B cell (primary cell): ENCODE measurements at regions not wholly inside any gene's neighbourhood (a gene's known extent, or its start where the extent isn't known, plus 50 kb on each side); places are given as distances from the start of the nearest gene placed in this dataset.

Experiments used
- ATAC-seq: fragments of 200-7000 bp; cut with Tn5 transposase; one replicate; pipeline ENCODE4 v1.10.0; 2021; ENCODE audit warnings: low read depth, mild to moderate bottlenecking, moderate number of reproducible peaks, moderate library complexity
- CTCF ChIA-PET: fragments of 350-600 bp; sonication (Branson Sonifier 250); formaldehyde crosslinking; loops from one replicate; lab custom pipeline; 2021; ENCODE audit warnings: antibody characterized with exemption, inconsistent platforms; lab: Charles Lee
- POLR2A ChIA-PET: fragments of 350-600 bp; sonication (Branson Sonifier 250); formaldehyde crosslinking; loops from one replicate; lab custom pipeline; 2021; ENCODE audit warnings: antibody characterized with exemption; lab: Charles Lee
- DNase-seq: peaks from one replicate; pipeline ENCODE4 v3.0.0; 2013
- H2AFZ ChIP-seq: 2 replicates; pipeline ENCODE4 v1.6.1; 2012; ENCODE audit warnings: mild to moderate bottlenecking, low read depth, low read length; ENCODE audit not compliant: insufficient read depth, poor library complexity, severe bottlenecking
- H3K27ac ChIP-seq, 2 donors: 1 replicate in 1 of 2; 2 replicates in 1 of 2; pipeline ENCODE4 v1.5.1; 2012 to 2013; ENCODE audit warnings: low read length in 2 of 2, mild to moderate bottlenecking in 2 of 2, moderate library complexity in 1 of 2
- H3K27me3 ChIP-seq, 4 experiments: fragments of 200-600 bp in 1 of 4; sonication (generic) in 1 of 4; replicated peaks in 1 of 4; 1 replicate in 2 of 4; 2 replicates in 2 of 4; pipeline versions ENCODE4 v1.6.1 to v1.7.0; 2013 to 2016; ENCODE audit warnings: low read length in 3 of 4, mild to moderate bottlenecking in 2 of 4, mixed read lengths in 1 of 4, moderate library complexity in 1 of 4; ENCODE audit not compliant: insufficient read depth in 4 of 4, control insufficient read depth in 3 of 4; ENCODE audit errors: control extremely low read depth in 1 of 4
- H3K36me3 ChIP-seq, 2 experiments: replicated peaks in 1 of 2; 1 replicate in 1 of 2; 2 replicates in 1 of 2; pipeline versions ENCODE4 v1.6.1 to v1.7.1; 2013; ENCODE audit warnings: low read length in 1 of 2; ENCODE audit not compliant: insufficient read depth in 2 of 2, control insufficient read depth in 1 of 2; ENCODE audit errors: control extremely low read depth in 1 of 2, extremely low read depth in 1 of 2
- H3K4me1 ChIP-seq, 2 donors: fragments of 200-600 bp in 1 of 2; sonication (generic) in 1 of 2; 1 replicate in 1 of 2; 2 replicates in 1 of 2; pipeline versions ENCODE4 v1.5.1 to v1.6.1; 2013 to 2017; ENCODE audit warnings: low read length in 2 of 2; ENCODE audit not compliant: control insufficient read depth in 2 of 2, insufficient read depth in 2 of 2
- H3K4me2 ChIP-seq: replicated peaks from 2 replicates; pipeline ENCODE3; 2012; ENCODE audit warnings: mild to moderate bottlenecking, low read depth, low read length; ENCODE audit not compliant: poor library complexity, severe bottlenecking
- H3K4me3 ChIP-seq, 5 experiments: fragments of 200-600 bp in 1 of 5; sonication (generic) in 1 of 5; 1 replicate in 3 of 5; 2 replicates in 2 of 5; pipeline versions ENCODE4 v1.5.1 to v1.7.0; 2011 to 2016; ENCODE audit warnings: low read length in 4 of 5, mild to moderate bottlenecking in 4 of 5, low read depth in 2 of 5, control low read depth in 1 of 5, moderate library complexity in 1 of 5; ENCODE audit not compliant: insufficient read depth in 1 of 5; ENCODE audit errors: control extremely low read depth in 1 of 5, extremely low read depth in 1 of 5
- H3K79me2 ChIP-seq: fragments of 200-600 bp; sonication (generic); one replicate; pipeline ENCODE4 v1.6.0; 2016; ENCODE audit warnings: low read length; ENCODE audit not compliant: control insufficient read depth, insufficient read depth
- H3K9ac ChIP-seq: fragments of 200-600 bp; sonication (generic); 2 replicates; pipeline ENCODE4 v1.6.1; 2017; ENCODE audit warnings: mild to moderate bottlenecking, low read length, moderate library complexity
- H3K9me3 ChIP-seq, 3 donors: one replicate each; pipeline versions ENCODE4 v1.6.1 to v1.7.1; 2013; ENCODE audit warnings: low read length in 2 of 3; ENCODE audit not compliant: control insufficient read depth in 2 of 3, insufficient read depth in 1 of 3; ENCODE audit errors: control extremely low read depth in 1 of 3
- H4K20me1 ChIP-seq: 2 replicates; pipeline ENCODE4 v1.6.0; 2012; ENCODE audit warnings: mild to moderate bottlenecking, low read length; ENCODE audit not compliant: insufficient read depth, control insufficient read depth, poor library complexity, severe bottlenecking
- H3K27ac Mint-ChIP-seq: one replicate; pipeline ENCODE4 v1.8.0; 2021; ENCODE audit warnings: mixed read lengths
- H3K27me3 Mint-ChIP-seq: one replicate; pipeline ENCODE4 v1.8.0; 2021; ENCODE audit warnings: mixed read lengths
- H3K4me1 Mint-ChIP-seq: one replicate; pipeline ENCODE4 v1.8.0; 2021; ENCODE audit warnings: mixed read lengths
- H3K4me3 Mint-ChIP-seq: one replicate; pipeline ENCODE4 v1.8.0; 2021; ENCODE audit warnings: mixed read lengths
- H3K9me3 Mint-ChIP-seq: one replicate; pipeline ENCODE4 v1.8.0; 2022; ENCODE audit warnings: mixed read lengths; ENCODE audit not compliant: insufficient read depth
- EZH2 ChIP-seq: IDR thresholded peaks from 2 replicates; pipeline ENCODE4 v1.6.1; 2012; ENCODE audit warnings: borderline replicate concordance, low read depth, mild to moderate bottlenecking, moderate library complexity, low read length; ENCODE audit not compliant: insufficient read depth, poor library complexity, severe bottlenecking
- WGBS: methylation state at CpG from one replicate; pipeline ENCODE4 v1.1.5; 2013; ENCODE audit warnings: missing lambda C conversion rate; ENCODE audit not compliant: insufficient coverage; 5-methylcytosine and 5-hydroxymethylcytosine counted together
- intact Hi-C: fragments of 100-400 bp; cut with micrococcal nuclease; formaldehyde crosslinking; loops from one replicate; pipeline ENCODE4 v1.10.0; 2022
- TF ChIP-seq, protein P1 (sequence below): fragments of 200-600 bp; IDR thresholded peaks from one replicate; pipeline ENCODE4 v1.8.0; 2022; ENCODE audit warnings: antibody characterized with exemption, mild to moderate bottlenecking

DNA sequence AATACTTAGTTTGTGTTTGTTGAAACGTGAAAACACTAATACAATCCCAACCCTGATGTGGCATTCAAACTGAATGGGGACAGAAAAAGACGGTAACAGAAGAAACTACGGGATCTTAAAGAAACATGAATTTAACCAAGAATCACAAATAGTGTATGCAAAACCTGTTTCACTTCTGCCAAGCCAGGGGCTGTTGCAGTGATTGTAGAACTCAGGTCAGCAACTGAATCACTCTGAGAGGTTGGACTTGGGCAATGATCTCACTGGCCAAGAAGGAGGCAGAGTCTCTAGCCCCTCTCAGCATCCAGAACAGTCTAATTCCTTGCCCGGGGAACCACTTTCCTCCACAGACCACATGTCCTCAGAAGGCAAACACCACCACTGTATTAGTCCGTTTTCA, 54.9 kb upstream of the CRIM1 start:
- POLR2A ChIA-PET = no interaction called here
- Mint-ChIP-seq H3K27ac (no peak overlapping the region), H3K27me3 (peaks cover 12% of the 10 kb centered on the region), H3K4me3 (no peak overlapping the region), H3K4me1 (no peaks in the 10 kb centered on the region), H3K9me3 (peaks cover 4% of the 10 kb centered on the region)
- intact Hi-C loops = no loop called here
- DNase-seq (no peak), ATAC-seq (no peak)
- no peak overlapping the region for H3K9ac ChIP-seq
- CTCF ChIA-PET = no interaction called here
- H3K4me2 ChIP-seq = no peak overlapping the region
- no peak for TF ChIP-seq EZH2
- TF ChIP-seq, protein P1, sequence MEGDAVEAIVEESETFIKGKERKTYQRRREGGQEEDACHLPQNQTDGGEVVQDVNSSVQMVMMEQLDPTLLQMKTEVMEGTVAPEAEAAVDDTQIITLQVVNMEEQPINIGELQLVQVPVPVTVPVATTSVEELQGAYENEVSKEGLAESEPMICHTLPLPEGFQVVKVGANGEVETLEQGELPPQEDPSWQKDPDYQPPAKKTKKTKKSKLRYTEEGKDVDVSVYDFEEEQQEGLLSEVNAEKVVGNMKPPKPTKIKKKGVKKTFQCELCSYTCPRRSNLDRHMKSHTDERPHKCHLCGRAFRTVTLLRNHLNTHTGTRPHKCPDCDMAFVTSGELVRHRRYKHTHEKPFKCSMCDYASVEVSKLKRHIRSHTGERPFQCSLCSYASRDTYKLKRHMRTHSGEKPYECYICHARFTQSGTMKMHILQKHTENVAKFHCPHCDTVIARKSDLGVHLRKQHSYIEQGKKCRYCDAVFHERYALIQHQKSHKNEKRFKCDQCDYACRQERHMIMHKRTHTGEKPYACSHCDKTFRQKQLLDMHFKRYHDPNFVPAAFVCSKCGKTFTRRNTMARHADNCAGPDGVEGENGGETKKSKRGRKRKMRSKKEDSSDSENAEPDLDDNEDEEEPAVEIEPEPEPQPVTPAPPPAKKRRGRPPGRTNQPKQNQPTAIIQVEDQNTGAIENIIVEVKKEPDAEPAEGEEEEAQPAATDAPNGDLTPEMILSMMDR = no peak
- no peaks in the 10 kb centered on the region for H3K79me2 ChIP-seq
- H3K27ac ChIP-seq = no peak overlapping the region
- 100% methylated on average over 2 of the region's 5 CpGs for whole genome bisulfite sequencing
- H2AFZ ChIP-seq = no peak overlapping the region
- no peaks in the 10 kb centered on the region for H3K36me3 ChIP-seq
- no peaks in the 10 kb centered on the region for H3K27me3 ChIP-seq
- H3K9me3 ChIP-seq = no peaks in the 10 kb centered on the region
- no peaks in the 10 kb centered on the region for H4K20me1 ChIP-seq
- no peak overlapping the region for H3K4me3 ChIP-seq
- no peaks in the 10 kb centered on the region for H3K4me1 ChIP-seq

DNA sequence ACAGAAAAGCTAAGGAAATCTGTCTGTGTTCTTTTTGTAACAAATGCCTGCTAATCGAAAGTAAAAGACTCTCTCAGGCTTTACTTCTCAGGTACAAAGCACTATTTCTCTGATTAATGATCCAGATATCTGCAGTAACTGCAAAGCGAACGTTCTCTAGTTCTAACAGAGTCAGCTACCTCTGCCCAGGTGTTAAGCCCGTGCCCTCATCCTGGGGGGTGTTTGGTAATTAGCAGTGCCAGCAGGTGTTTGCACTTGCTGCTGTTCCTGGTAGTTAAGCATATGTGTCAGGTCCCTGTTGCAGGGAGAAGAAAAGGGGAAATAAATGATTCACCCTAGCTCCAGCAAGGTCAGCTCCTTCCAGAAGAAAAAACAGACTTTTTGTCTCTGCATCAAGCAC, 58.8 kb upstream of the CRIM1 start:
- Mint-ChIP-seq H3K27me3 (peaks cover 3% of the 10 kb centered on the region), H3K9me3 (peaks cover 4% of the 10 kb centered on the region), H3K4me1 (no peaks in the 10 kb centered on the region), H3K27ac (no peak overlapping the region), H3K4me3 (no peak overlapping the region)
- Histone ChIP-seq H3K4me2 (no peak overlapping the region), H3K79me2 (no peaks in the 10 kb centered on the region), H3K36me3 (no peaks in the 10 kb centered on the region), H2AFZ (no peak overlapping the region), H3K27ac (no peak overlapping the region), H3K4me3 (no peak overlapping the region), H4K20me1 (no peaks in the 10 kb centered on the region), H3K27me3 (no peaks in the 10 kb centered on the region), H3K9ac (no peak overlapping the region), H3K4me1 (no peaks in the 10 kb centered on the region), H3K9me3 (no peaks in the 10 kb centered on the region)
- ATAC-seq = no peak
- ChIA-PET CTCF (no interaction called here), POLR2A (no interaction called here)
- no peak for DNase-seq
- no peak for TF ChIP-seq EZH2
- TF ChIP-seq, protein P1 = no peak
- intact Hi-C loops = no loop called here
- WGBS = 90% methylated on average over 2 of the region's 4 CpGs
